Loucy (cell line): ENCODE measurements at regions not wholly inside any gene's neighbourhood (a gene's known extent, or its start where the extent isn't known, plus 50 kb on each side); places are given as distances from the start of the nearest gene placed in this dataset.

Experiments
- H2AFZ ChIP-seq: fragments of 200-600 bp; sonication (generic); 2 replicates; pipeline ENCODE4 v1.6.0; 2016; ENCODE audit warnings: antibody characterized with exemption, mild to moderate bottlenecking, low read length, moderate library complexity
- H3F3A ChIP-seq: fragments of 200-600 bp; 2 replicates; pipeline ENCODE4 v1.6.0; 2016; ENCODE audit warnings: antibody characterized with exemption, low read depth, mild to moderate bottlenecking
- H3K27me3 ChIP-seq: fragments of 200-600 bp; sonication (generic); 2 replicates; pipeline ENCODE4 v1.6.1; 2014; ENCODE audit warnings: low read length, mild to moderate bottlenecking; ENCODE audit not compliant: insufficient read depth, poor library complexity, severe bottlenecking
- H3K36me3 ChIP-seq: fragments of 200-600 bp; sonication (generic); 2 replicates; pipeline ENCODE4 v1.6.1; 2016; ENCODE audit warnings: low read length; ENCODE audit not compliant: insufficient read depth
- H3K4me1 ChIP-seq: fragments of 200-600 bp; sonication (generic); 2 replicates; pipeline ENCODE4 v1.5.1; 2014; ENCODE audit warnings: low read length, mild to moderate bottlenecking; ENCODE audit not compliant: insufficient read depth, poor library complexity, severe bottlenecking
- H3K4me2 ChIP-seq: fragments of 200-600 bp; sonication (generic); 2 replicates; pipeline ENCODE4 v1.6.0; 2014; ENCODE audit warnings: antibody characterized with exemption, low read length, low read depth, mild to moderate bottlenecking; ENCODE audit not compliant: poor library complexity, severe bottlenecking
- H3K4me3 ChIP-seq: fragments of 200-600 bp; sonication (generic); 2 replicates; pipeline ENCODE4 v1.5.1; 2014; ENCODE audit warnings: low read length, mild to moderate bottlenecking, mixed read lengths; ENCODE audit not compliant: poor library complexity, severe bottlenecking
- H3K79me2 ChIP-seq: fragments of 200-600 bp; sonication (generic); 2 replicates; pipeline ENCODE4 v1.6.1; 2014; ENCODE audit warnings: low read length; ENCODE audit not compliant: insufficient read depth
- H3K9ac ChIP-seq: fragments of 200-600 bp; sonication (generic); 2 replicates; pipeline ENCODE4 v1.6.0; 2014; ENCODE audit warnings: mild to moderate bottlenecking, low read depth, low read length, moderate library complexity; ENCODE audit not compliant: poor library complexity, severe bottlenecking
- H3K9me2 ChIP-seq: fragments of 200-600 bp; sonication (generic); replicated peaks from 2 replicates; pipeline ENCODE4 v1.6.1; 2016; ENCODE audit warnings: low read depth, low read length, mixed read lengths
- H3K9me3 ChIP-seq: fragments of 200-600 bp; sonication (generic); 2 replicates; pipeline ENCODE4 v1.6.1; 2014; ENCODE audit warnings: mild to moderate bottlenecking, antibody characterized with exemption, low read length, low read depth; ENCODE audit not compliant: insufficient read depth
- H4K20me1 ChIP-seq: fragments of 200-600 bp; sonication (generic); 2 replicates; pipeline ENCODE4 v1.6.0; 2014; ENCODE audit warnings: antibody characterized with exemption, low read length, mild to moderate bottlenecking; ENCODE audit not compliant: insufficient read depth, poor library complexity, severe bottlenecking
- CTCF ChIP-seq: fragments of 200-600 bp; sonication (generic); conservative IDR thresholded peaks from 2 replicates; pipeline ENCODE4 v1.5.1; 2014; ENCODE audit warnings: mild to moderate bottlenecking, antibody characterized with exemption, low read length
- EZH2phosphoT487 ChIP-seq: fragments of 200-600 bp; IDR thresholded peaks from 2 replicates; pipeline ENCODE4 v1.6.1; 2018; ENCODE audit warnings: antibody characterized with exemption, mild to moderate bottlenecking, moderate library complexity, borderline replicate concordance

DNA sequence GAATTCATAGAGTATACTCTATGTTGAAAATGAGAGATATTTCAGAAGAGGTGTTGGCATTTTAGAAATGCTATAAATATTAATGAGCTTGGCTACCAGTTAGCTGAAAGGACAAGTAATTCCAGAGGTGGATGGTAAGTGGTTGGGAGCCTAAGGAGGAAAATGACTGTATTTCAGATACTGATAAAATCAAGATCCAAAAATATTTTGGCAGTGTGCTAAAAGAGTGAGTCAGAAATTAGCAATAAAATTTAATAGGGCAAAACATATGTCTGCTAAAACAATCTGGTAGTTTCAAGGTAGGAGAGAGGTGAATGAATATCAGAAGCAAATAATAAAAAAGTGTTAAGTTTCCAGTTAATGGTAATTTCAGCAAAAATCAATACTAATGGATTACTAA, 1287.9 kb downstream of the CDH8 start:
- Histone ChIP-seq H2AFZ (no peak overlapping the region), H3K9me3 (no peaks in the 10 kb centered on the region), H3K36me3 (no peaks in the 10 kb centered on the region), H3F3A (no peaks in the 10 kb centered on the region), H4K20me1 (no peaks in the 10 kb centered on the region), H3K4me2 (no peak overlapping the region), H3K79me2 (no peaks in the 10 kb centered on the region), H3K9me2 (no peaks in the 10 kb centered on the region), H3K27me3 (no peaks in the 10 kb centered on the region), H3K4me1 (no peaks in the 10 kb centered on the region), H3K4me3 (no peak overlapping the region), H3K9ac (no peak overlapping the region)
- no peak for TF ChIP-seq EZH2phosphoT487
- no peak for TF ChIP-seq CTCF

DNA sequence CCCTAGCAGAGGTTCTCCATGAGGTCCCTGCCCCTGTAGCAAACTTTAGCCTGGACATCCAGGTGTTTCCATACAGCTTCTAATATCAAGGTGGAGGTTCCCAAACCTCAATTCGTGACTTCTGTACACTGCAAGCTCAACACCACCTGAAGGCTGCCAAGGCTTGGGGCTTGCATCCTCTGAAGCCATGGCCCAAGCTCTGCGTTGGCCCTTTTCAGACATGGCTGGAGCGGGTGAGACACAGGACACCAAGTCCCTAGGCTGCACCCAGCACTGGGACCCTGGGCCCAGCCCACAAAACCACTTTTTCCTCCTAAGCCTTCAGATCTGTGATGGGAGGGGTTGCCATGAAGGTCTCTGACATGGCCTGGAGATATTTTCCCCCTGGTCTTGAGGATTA, 1292.0 kb downstream of the CDH8 start:
- no peak overlapping the region for H3K4me3 ChIP-seq
- no peaks in the 10 kb centered on the region for H3K9me3 ChIP-seq
- H3K9ac ChIP-seq: no peak overlapping the region
- no peaks in the 10 kb centered on the region for H4K20me1 ChIP-seq
- no peaks in the 10 kb centered on the region for H3K79me2 ChIP-seq
- H3K36me3 ChIP-seq: no peaks in the 10 kb centered on the region
- no peak overlapping the region for H2AFZ ChIP-seq
- no peak for TF ChIP-seq CTCF
- TF ChIP-seq EZH2phosphoT487: no peak
- no peaks in the 10 kb centered on the region for H3K4me1 ChIP-seq
- no peaks in the 10 kb centered on the region for H3K9me2 ChIP-seq
- H3K27me3 ChIP-seq: no peaks in the 10 kb centered on the region
- no peak overlapping the region for H3K4me2 ChIP-seq
- H3F3A ChIP-seq: no peaks in the 10 kb centered on the region

- Histone ChIP-seq H3K4me2 (no peak overlapping the region), H3K9me3 (no peaks in the 10 kb centered on the region), H3K27me3 (no peaks in the 10 kb centered on the region), H3K79me2 (no peaks in the 10 kb centered on the region), H2AFZ (no peak overlapping the region), H3K9me2 (no peaks in the 10 kb centered on the region), H4K20me1 (no peaks in the 10 kb centered on the region), H3F3A (no peaks in the 10 kb centered on the region), H3K36me3 (no peaks in the 10 kb centered on the region), H3K9ac (no peak overlapping the region), H3K4me1 (no peaks in the 10 kb centered on the region), H3K4me3 (no peak overlapping the region)
- TF ChIP-seq EZH2phosphoT487 (no peak), CTCF (no peak)
Measured at GRCh38 chr16:60741810-60742209, 1294.4 kb downstream of the CDH8 start.
